H9 (cell line): ENCODE measurements at regions not wholly inside any gene's neighbourhood (a gene's known extent, or its start where the extent isn't known, plus 50 kb on each side); places are given as distances from the start of the nearest gene placed in this dataset.

Source experiments
- DNase-seq: peaks from one replicate; pipeline ENCODE4 v3.0.0-alpha.2; 2017
- H2AFZ ChIP-seq: one replicate; pipeline ENCODE4 v1.6.1; 2013; ENCODE audit warnings: mild to moderate bottlenecking, low read length, control low read depth, moderate library complexity
- H2AK5ac ChIP-seq: 2 replicates; pipeline ENCODE4 v1.6.1; 2013; ENCODE audit warnings: low read length, control low read depth, mixed read lengths; ENCODE audit not compliant: insufficient read length
- H2BK120ac ChIP-seq: one replicate; pipeline ENCODE4 v1.6.1; 2013; ENCODE audit warnings: low read depth, mild to moderate bottlenecking, low read length, control low read depth, inconsistent platforms; ENCODE audit not compliant: poor library complexity, severe bottlenecking
- H2BK12ac ChIP-seq: 2 replicates; pipeline ENCODE4 v1.6.1; 2013; ENCODE audit warnings: low read length, control low read depth, mixed read lengths, low read depth; ENCODE audit not compliant: insufficient read length
- H2BK15ac ChIP-seq: 2 replicates; pipeline ENCODE4 v1.6.1; 2013; ENCODE audit warnings: low read depth, low read length, control low read depth
- H2BK20ac ChIP-seq: one replicate; pipeline ENCODE4 v1.6.1; 2013; ENCODE audit warnings: low read depth, mild to moderate bottlenecking, low read length, control low read depth, inconsistent platforms; ENCODE audit not compliant: poor library complexity, severe bottlenecking
- H2BK5ac ChIP-seq: 2 replicates; pipeline ENCODE4 v1.6.1; 2013; ENCODE audit warnings: low read length, control low read depth, mixed read lengths; ENCODE audit not compliant: insufficient read length
- H3K14ac ChIP-seq: 2 replicates; pipeline ENCODE4 v1.6.1; 2013; ENCODE audit warnings: low read length, control low read depth; ENCODE audit not compliant: insufficient read depth
- H3K18ac ChIP-seq: 2 replicates; pipeline ENCODE4 v1.6.1; 2013; ENCODE audit warnings: low read depth, mild to moderate bottlenecking, mixed read lengths, low read length, control low read depth; ENCODE audit not compliant: insufficient read length
- H3K23ac ChIP-seq: 2 replicates; pipeline ENCODE4 v1.6.1; 2013; ENCODE audit warnings: low read length, control low read depth, mixed read lengths, low read depth; ENCODE audit not compliant: insufficient read length
- H3K23me2 ChIP-seq: 2 replicates; pipeline ENCODE4 v1.6.1; 2013; ENCODE audit warnings: low read depth, mild to moderate bottlenecking, mixed read lengths, low read length, control low read depth; ENCODE audit not compliant: insufficient read length, poor library complexity, severe bottlenecking
- H3K27ac ChIP-seq: 2 replicates; pipeline ENCODE4 v1.5.1; 2013; ENCODE audit warnings: low read length, control low read depth, mixed read lengths, low read depth; ENCODE audit not compliant: insufficient read length
- H3K27me3 ChIP-seq: 2 replicates; pipeline ENCODE4 v1.6.1; 2013; ENCODE audit warnings: low read length, control low read depth, inconsistent platforms; ENCODE audit not compliant: insufficient read depth
- H3K4ac ChIP-seq: 2 replicates; pipeline ENCODE4 v1.6.1; 2013; ENCODE audit warnings: low read depth, mild to moderate bottlenecking, control low read depth, inconsistent platforms, low read length, moderate library complexity
- H3K4me1 ChIP-seq: 2 replicates; pipeline ENCODE4 v1.6.1; 2013; ENCODE audit warnings: low read length, control low read depth, inconsistent platforms; ENCODE audit not compliant: insufficient read depth
- H3K4me2 ChIP-seq: 2 replicates; pipeline ENCODE4 v1.6.1; 2013; ENCODE audit warnings: low read length, control low read depth, mixed read lengths; ENCODE audit not compliant: insufficient read length, insufficient read depth
- H3K56ac ChIP-seq: 2 replicates; pipeline ENCODE4 v1.6.1; 2013; ENCODE audit warnings: low read depth, mild to moderate bottlenecking, mixed read lengths, low read length, control low read depth; ENCODE audit not compliant: insufficient read length
- H3K79me1 ChIP-seq: 2 replicates; pipeline ENCODE4 v1.6.1; 2013; ENCODE audit warnings: low read depth, mild to moderate bottlenecking, moderate library complexity, low read length, control low read depth, inconsistent platforms; ENCODE audit not compliant: insufficient read depth, poor library complexity, severe bottlenecking
- H3K79me2 ChIP-seq: 2 replicates; pipeline ENCODE4 v1.6.1; 2013; ENCODE audit warnings: low read length, control low read depth, inconsistent platforms; ENCODE audit not compliant: insufficient read depth
- H3K9ac ChIP-seq: 2 replicates; pipeline ENCODE4 v1.6.1; 2013; ENCODE audit warnings: low read length, control low read depth, mixed read lengths; ENCODE audit not compliant: insufficient read length; ENCODE audit errors: extremely low read depth
- H3K9me3 ChIP-seq: one replicate; pipeline ENCODE4 v1.6.1; 2013; ENCODE audit warnings: low read depth, low read length, inconsistent platforms; ENCODE audit not compliant: control insufficient read depth
- H3T11ph ChIP-seq: one replicate; pipeline ENCODE4 v1.6.1; 2013; ENCODE audit warnings: mild to moderate bottlenecking, low read length, control low read depth, inconsistent platforms
- H4K20me1 ChIP-seq: one replicate; pipeline ENCODE4 v1.6.1; 2013; ENCODE audit not compliant: control insufficient read depth, insufficient read length, insufficient read depth
- H4K5ac ChIP-seq: 2 replicates; pipeline ENCODE4 v1.6.1; 2013; ENCODE audit warnings: low read depth, mild to moderate bottlenecking, mixed read lengths, low read length, control low read depth; ENCODE audit not compliant: insufficient read length
- H4K8ac ChIP-seq: replicated peaks from 2 replicates; pipeline ENCODE4 v1.6.1; 2013; ENCODE audit warnings: low read length, control low read depth, mixed read lengths, low read depth; ENCODE audit not compliant: insufficient read length
- H4K91ac ChIP-seq: 2 replicates; pipeline ENCODE4 v1.6.1; 2013; ENCODE audit warnings: low read depth, mild to moderate bottlenecking, moderate library complexity, mixed read lengths, low read length, control low read depth; ENCODE audit not compliant: insufficient read length
- H3K27ac Mint-ChIP-seq, 3 experiments: 2 replicates in 2 of 3; 3 replicates in 1 of 3; pipeline ENCODE4 v1.8.0; 2020 to 2021; ENCODE audit warnings: mixed read lengths in 3 of 3, mild to moderate bottlenecking in 1 of 3, moderate library complexity in 1 of 3
- H3K27me3 Mint-ChIP-seq: 2 replicates; pipeline ENCODE4 v1.8.0; 2021; ENCODE audit warnings: low read depth, mild to moderate bottlenecking, moderate library complexity, mixed read lengths
- H3K36me3 Mint-ChIP-seq, 3 experiments: 2 replicates in 2 of 3; 3 replicates in 1 of 3; pipeline ENCODE4 v1.8.0; 2020 to 2021; ENCODE audit warnings: low read depth in 3 of 3, mixed read lengths in 3 of 3; ENCODE audit not compliant: insufficient read depth in 1 of 3
- H3K4me1 Mint-ChIP-seq, 2 experiments: 2 replicates each; pipeline ENCODE4 v1.8.0; 2020; ENCODE audit warnings: mixed read lengths in 2 of 2
- H3K4me3 Mint-ChIP-seq, 2 experiments: 2 replicates in 1 of 2; 3 replicates in 1 of 2; pipeline ENCODE4 v1.8.0; 2020 to 2021; ENCODE audit warnings: mild to moderate bottlenecking in 2 of 2, mixed read lengths in 2 of 2, moderate library complexity in 1 of 2
- H3K9me3 Mint-ChIP-seq, 2 experiments: 2 replicates in 1 of 2; 3 replicates in 1 of 2; pipeline ENCODE4 v1.8.0; 2020; ENCODE audit warnings: mild to moderate bottlenecking in 2 of 2, mixed read lengths in 2 of 2, moderate library complexity in 1 of 2
- WGBS: extraction: QIAGEN DNeasy Blood & Tissue Kit; methylation state at CpG from one replicate; pipeline ENCODE4 v1.1.7; 2013; ENCODE audit warnings: missing lambda C conversion rate, low lambda C conversion rate, mixed read lengths; ENCODE audit not compliant: insufficient read length; ENCODE audit errors: extremely low coverage; 5-methylcytosine and 5-hydroxymethylcytosine counted together
- TF ChIP-seq, protein P1 (sequence below): fragments of 200-600 bp; sonication (generic); conservative IDR thresholded peaks from 3 replicates; pipeline ENCODE4 v1.8.0; 2021; ENCODE audit warnings: antibody characterized with exemption, mild to moderate bottlenecking

DNA sequence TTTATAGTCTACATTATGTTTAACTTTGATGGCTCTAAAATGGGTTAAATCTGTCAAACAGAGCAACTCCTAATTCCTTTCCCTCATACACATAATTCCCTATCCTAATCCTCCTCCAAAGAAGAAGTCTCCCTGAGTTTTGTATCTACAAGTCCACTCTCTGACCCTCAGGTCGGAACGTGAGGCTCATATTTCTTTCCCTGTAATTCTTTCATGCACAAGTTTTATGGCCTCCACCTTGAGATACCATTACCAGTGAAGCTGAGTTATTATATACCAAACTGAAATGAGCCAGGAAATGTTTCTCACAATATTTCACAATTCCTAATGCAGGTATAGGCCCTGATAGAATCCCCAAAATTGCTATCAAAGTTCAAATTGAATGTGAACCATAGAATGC lies 106.4 kb downstream of the CASP12 start:
- Histone ChIP-seq H3K79me2 (no peaks in the 10 kb centered on the region), H3K4ac (no peak overlapping the region), H2BK120ac (no peak overlapping the region), H2BK5ac (no peak overlapping the region), H4K5ac (no peak overlapping the region), H3K14ac (no peak overlapping the region), H3K79me1 (no peaks in the 10 kb centered on the region), H3T11ph (no peak overlapping the region), H3K27me3 (no peaks in the 10 kb centered on the region), H4K8ac (no peak overlapping the region), H4K91ac (no peak overlapping the region), H3K23ac (no peak overlapping the region), H3K4me2 (no peak overlapping the region), H3K18ac (no peak overlapping the region), H3K56ac (no peak overlapping the region), H3K9ac (no peak overlapping the region), H3K23me2 (no peaks in the 10 kb centered on the region), H3K4me1 (no peaks in the 10 kb centered on the region), H2AK5ac (no peak overlapping the region), H2BK15ac (no peak overlapping the region), H2BK20ac (no peak overlapping the region), H2AFZ (no peak overlapping the region), H4K20me1 (no peaks in the 10 kb centered on the region), H3K9me3 (no peaks in the 10 kb centered on the region), H2BK12ac (no peak overlapping the region), H3K27ac (no peak overlapping the region)
- Mint-ChIP-seq H3K27ac (no peak overlapping the region), H3K4me1 (no peaks in the 10 kb centered on the region), H3K27me3 (no peaks in the 10 kb centered on the region), H3K9me3 (peaks cover 7 to 8% of the 10 kb centered on the region in 2 experiments; a peak in 4 of 5 replicates), H3K36me3 (peaks cover 4 to 12% (median 8%) of the 10 kb centered on the region in 3 experiments), H3K4me3 (no peak overlapping the region)
- WGBS: no CpG with 5 or more reads among the region's 2 CpGs
- TF ChIP-seq, protein P1, sequence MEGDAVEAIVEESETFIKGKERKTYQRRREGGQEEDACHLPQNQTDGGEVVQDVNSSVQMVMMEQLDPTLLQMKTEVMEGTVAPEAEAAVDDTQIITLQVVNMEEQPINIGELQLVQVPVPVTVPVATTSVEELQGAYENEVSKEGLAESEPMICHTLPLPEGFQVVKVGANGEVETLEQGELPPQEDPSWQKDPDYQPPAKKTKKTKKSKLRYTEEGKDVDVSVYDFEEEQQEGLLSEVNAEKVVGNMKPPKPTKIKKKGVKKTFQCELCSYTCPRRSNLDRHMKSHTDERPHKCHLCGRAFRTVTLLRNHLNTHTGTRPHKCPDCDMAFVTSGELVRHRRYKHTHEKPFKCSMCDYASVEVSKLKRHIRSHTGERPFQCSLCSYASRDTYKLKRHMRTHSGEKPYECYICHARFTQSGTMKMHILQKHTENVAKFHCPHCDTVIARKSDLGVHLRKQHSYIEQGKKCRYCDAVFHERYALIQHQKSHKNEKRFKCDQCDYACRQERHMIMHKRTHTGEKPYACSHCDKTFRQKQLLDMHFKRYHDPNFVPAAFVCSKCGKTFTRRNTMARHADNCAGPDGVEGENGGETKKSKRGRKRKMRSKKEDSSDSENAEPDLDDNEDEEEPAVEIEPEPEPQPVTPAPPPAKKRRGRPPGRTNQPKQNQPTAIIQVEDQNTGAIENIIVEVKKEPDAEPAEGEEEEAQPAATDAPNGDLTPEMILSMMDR: no peak
- DNase-seq: no peak
